ENCODE measurements at regions not wholly inside any gene's neighbourhood (a gene's known extent, or its start where the extent isn't known, plus 50 kb on each side); places are given as distances from the start of the nearest gene placed in this dataset.

GRCh38 chr4:31106419-31106818 lies 386.2 kb downstream of the PCDH7 start:
- no peak for DNase-seq (ENCODE audit: low read depth)

GRCh38 chr4:31107362-31107761 lies 387.2 kb downstream of the PCDH7 start:
- DNase-seq (ENCODE audit: low read depth) = no peak

GRCh38 chr4:31108762-31109161 lies 388.6 kb downstream of the PCDH7 start:
- no peak for DNase-seq (ENCODE audit: low read depth)

GRCh38 chr4:31111790-31112189 lies 391.6 kb downstream of the PCDH7 start:
- no peak for DNase-seq (ENCODE audit: low read depth)

- no peak for DNase-seq (ENCODE audit: low read depth)
Measured at GRCh38 chr4:31114816-31115215, 394.6 kb downstream of the PCDH7 start.

GRCh38 chr4:31124008-31124585 lies 403.9 kb downstream of the PCDH7 start:
- DNase-seq (ENCODE audit: low read depth) = no peak

GRCh38 chr4:31125061-31125460 lies 404.9 kb downstream of the PCDH7 start:
- no peak for DNase-seq (ENCODE audit: low read depth)

- no peak for DNase-seq (ENCODE audit: low read depth)
Measured at GRCh38 chr4:31125496-31125895, 405.3 kb downstream of the PCDH7 start.

GRCh38 chr4:31126881-31127398 lies 406.8 kb downstream of the PCDH7 start:
- DNase-seq (ENCODE audit: low read depth) = no peak

- DNase-seq (ENCODE audit: low read depth) = no peak
Measured at GRCh38 chr4:31130930-31131329, 410.8 kb downstream of the PCDH7 start.

GRCh38 chr4:31134720-31135119 lies 414.6 kb downstream of the PCDH7 start:
- DNase-seq (ENCODE audit: low read depth) = no peak

- no peak for DNase-seq (ENCODE audit: low read depth)
Measured at GRCh38 chr4:31139767-31140166, 419.6 kb downstream of the PCDH7 start.

GRCh38 chr4:31141095-31141831 lies 421.1 kb downstream of the PCDH7 start:
- no peak for DNase-seq (ENCODE audit: low read depth)

- no peak for DNase-seq (ENCODE audit: low read depth)
Measured at GRCh38 chr4:31141832-31142142, 421.6 kb downstream of the PCDH7 start.

GRCh38 chr4:31146366-31146765 lies 426.2 kb downstream of the PCDH7 start:
- no peak for DNase-seq (ENCODE audit: low read depth)

GRCh38 chr4:31148990-31149389 lies 428.8 kb downstream of the PCDH7 start:
- DNase-seq (ENCODE audit: low read depth) = no peak

- DNase-seq (ENCODE audit: low read depth) = no peak
Measured at GRCh38 chr4:31156221-31156620, 436.1 kb downstream of the PCDH7 start.

GRCh38 chr4:31160146-31160545 lies 440.0 kb downstream of the PCDH7 start:
- no peak for DNase-seq (ENCODE audit: low read depth)

GRCh38 chr4:31169846-31170245 lies 449.7 kb downstream of the PCDH7 start:
- no peak for DNase-seq (ENCODE audit: low read depth)

GRCh38 chr4:31171362-31171761 lies 451.2 kb downstream of the PCDH7 start:
- no peak for DNase-seq (ENCODE audit: low read depth)

- DNase-seq (ENCODE audit: low read depth) = no peak
Measured at GRCh38 chr4:31175242-31175910, 455.2 kb downstream of the PCDH7 start.

- no peak for DNase-seq (ENCODE audit: low read depth)
Measured at GRCh38 chr4:31183256-31183655, 463.1 kb downstream of the PCDH7 start.

GRCh38 chr4:31185014-31185585 lies 464.9 kb downstream of the PCDH7 start:
- no peak for DNase-seq (ENCODE audit: low read depth)
